ENCODE measurements at regions not wholly inside any gene's neighbourhood (a gene's known extent, or its start where the extent isn't known, plus 50 kb on each side); places are given as distances from the start of the nearest gene placed in this dataset.

DNA sequence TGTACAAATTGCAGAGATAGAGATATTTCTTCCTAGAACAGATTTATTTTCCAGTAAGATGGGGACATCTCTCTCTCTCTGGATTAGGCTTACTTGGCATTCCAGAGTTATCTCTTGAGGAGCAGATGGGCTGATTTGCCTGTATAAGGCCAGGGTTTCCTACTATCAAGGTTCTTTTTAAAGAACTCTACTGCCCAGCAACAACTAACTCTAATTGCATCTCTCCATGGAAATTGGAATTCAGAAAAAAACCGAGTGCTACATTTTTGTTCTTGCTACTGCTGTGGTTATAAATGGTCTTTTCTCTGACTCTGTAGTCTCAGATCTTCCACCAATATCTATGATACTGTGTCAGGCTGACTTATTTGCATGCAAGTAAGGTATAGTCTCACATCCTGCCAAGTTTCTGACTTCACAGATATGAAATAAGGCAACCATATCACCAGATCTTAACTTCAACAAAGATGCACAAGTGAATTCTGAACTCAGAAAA lies 161.1 kb downstream of the CRPPA start (continued):
- TF ChIP-seq, protein P1, sequence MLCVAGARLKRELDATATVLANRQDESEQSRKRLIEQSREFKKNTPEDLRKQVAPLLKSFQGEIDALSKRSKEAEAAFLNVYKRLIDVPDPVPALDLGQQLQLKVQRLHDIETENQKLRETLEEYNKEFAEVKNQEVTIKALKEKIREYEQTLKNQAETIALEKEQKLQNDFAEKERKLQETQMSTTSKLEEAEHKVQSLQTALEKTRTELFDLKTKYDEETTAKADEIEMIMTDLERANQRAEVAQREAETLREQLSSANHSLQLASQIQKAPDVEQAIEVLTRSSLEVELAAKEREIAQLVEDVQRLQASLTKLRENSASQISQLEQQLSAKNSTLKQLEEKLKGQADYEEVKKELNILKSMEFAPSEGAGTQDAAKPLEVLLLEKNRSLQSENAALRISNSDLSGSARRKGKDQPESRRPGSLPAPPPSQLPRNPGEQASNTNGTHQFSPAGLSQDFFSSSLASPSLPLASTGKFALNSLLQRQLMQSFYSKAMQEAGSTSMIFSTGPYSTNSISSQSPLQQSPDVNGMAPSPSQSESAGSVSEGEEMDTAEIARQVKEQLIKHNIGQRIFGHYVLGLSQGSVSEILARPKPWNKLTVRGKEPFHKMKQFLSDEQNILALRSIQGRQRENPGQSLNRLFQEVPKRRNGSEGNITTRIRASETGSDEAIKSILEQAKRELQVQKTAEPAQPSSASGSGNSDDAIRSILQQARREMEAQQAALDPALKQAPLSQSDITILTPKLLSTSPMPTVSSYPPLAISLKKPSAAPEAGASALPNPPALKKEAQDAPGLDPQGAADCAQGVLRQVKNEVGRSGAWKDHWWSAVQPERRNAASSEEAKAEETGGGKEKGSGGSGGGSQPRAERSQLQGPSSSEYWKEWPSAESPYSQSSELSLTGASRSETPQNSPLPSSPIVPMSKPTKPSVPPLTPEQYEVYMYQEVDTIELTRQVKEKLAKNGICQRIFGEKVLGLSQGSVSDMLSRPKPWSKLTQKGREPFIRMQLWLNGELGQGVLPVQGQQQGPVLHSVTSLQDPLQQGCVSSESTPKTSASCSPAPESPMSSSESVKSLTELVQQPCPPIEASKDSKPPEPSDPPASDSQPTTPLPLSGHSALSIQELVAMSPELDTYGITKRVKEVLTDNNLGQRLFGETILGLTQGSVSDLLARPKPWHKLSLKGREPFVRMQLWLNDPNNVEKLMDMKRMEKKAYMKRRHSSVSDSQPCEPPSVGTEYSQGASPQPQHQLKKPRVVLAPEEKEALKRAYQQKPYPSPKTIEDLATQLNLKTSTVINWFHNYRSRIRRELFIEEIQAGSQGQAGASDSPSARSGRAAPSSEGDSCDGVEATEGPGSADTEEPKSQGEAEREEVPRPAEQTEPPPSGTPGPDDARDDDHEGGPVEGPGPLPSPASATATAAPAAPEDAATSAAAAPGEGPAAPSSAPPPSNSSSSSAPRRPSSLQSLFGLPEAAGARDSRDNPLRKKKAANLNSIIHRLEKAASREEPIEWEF (CRISPR knock-in tag; IDR thresholded peaks at IDR 0.05): no peak
- no peak for TF ChIP-seq LCOR (CRISPR knock-in tag; IDR thresholded peaks at IDR 0.05)
- TF ChIP-seq HBP1 (CRISPR knock-in tag; IDR thresholded peaks at IDR 0.05): no peak
- TF ChIP-seq FOXK2 (conservative IDR thresholded peaks at IDR 0.05 in 1 of 2, IDR thresholded peaks at IDR 0.05 in 1 of 2; ENCODE audit: low read depth in 2 of 2): no peak
- no peak for TF ChIP-seq NONO (IDR thresholded peaks at IDR 0.05; ENCODE audit: low read depth in 2 of 2, low read length in 1 of 2)
- 0 out of 2 replicates have a peak, but pooled peaks have one; percentile 47 for TF ChIP-seq ZNF644 (tag; IDR thresholded peaks at IDR 0.05; ENCODE audit: low read depth)
- TF ChIP-seq ZNF583 (CRISPR knock-in tag; IDR thresholded peaks at IDR 0.05): no peak
- TF ChIP-seq ZFP36 (IDR thresholded peaks at IDR 0.05; ENCODE audit: low read depth, low read length, partially characterized antibody): no peak
- TF ChIP-seq SREBF2 (CRISPR knock-in tag; IDR thresholded peaks at IDR 0.05): no peak
- TF ChIP-seq HDGF (IDR thresholded peaks at IDR 0.05): no peak
- no peak for TF ChIP-seq CREBBP (IDR thresholded peaks at IDR 0.05; ENCODE audit: low read depth, low read length)
- TF ChIP-seq SP1 (CRISPR knock-in tag; IDR thresholded peaks at IDR 0.05): no peak
- TF ChIP-seq POLR2AphosphoS2 (IDR thresholded peaks at IDR 0.05; ENCODE audit: low read length): no peak
- TF ChIP-seq ZNF780A (CRISPR knock-in tag; IDR thresholded peaks at IDR 0.05): no peak
- TF ChIP-seq ZFP91 (CRISPR knock-in tag; IDR thresholded peaks at IDR 0.05): no peak
- TF ChIP-seq, protein P2, sequence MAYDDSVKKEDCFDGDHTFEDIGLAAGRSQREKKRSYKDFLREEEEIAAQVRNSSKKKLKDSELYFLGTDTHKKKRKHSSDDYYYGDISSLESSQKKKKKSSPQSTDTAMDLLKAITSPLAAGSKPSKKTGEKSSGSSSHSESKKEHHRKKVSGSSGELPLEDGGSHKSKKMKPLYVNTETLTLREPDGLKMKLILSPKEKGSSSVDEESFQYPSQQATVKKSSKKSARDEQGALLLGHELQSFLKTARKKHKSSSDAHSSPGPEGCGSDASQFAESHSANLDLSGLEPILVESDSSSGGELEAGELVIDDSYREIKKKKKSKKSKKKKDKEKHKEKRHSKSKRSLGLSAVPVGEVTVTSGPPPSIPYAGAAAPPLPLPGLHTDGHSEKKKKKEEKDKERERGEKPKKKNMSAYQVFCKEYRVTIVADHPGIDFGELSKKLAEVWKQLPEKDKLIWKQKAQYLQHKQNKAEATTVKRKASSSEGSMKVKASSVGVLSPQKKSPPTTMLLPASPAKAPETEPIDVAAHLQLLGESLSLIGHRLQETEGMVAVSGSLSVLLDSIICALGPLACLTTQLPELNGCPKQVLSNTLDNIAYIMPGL (CRISPR knock-in tag; IDR thresholded peaks at IDR 0.05): no peak
- no peak for TF ChIP-seq MAX (CRISPR knock-in tag; IDR thresholded peaks at IDR 0.05)
- no peak for TF ChIP-seq ZNF696 (CRISPR knock-in tag; conservative IDR thresholded peaks at IDR 0.05)
- no peak for TF ChIP-seq KLF1 (tag; IDR thresholded peaks at IDR 0.05)
- TF ChIP-seq HDAC1 (IDR thresholded peaks at IDR 0.05): peak in 1 of 2 experiments; percentile 82; a peak in 2 of 4 replicates
